ENCODE measurements at regions not wholly inside any gene's neighbourhood (a gene's known extent, or its start where the extent isn't known, plus 50 kb on each side); places are given as distances from the start of the nearest gene placed in this dataset.

DNA sequence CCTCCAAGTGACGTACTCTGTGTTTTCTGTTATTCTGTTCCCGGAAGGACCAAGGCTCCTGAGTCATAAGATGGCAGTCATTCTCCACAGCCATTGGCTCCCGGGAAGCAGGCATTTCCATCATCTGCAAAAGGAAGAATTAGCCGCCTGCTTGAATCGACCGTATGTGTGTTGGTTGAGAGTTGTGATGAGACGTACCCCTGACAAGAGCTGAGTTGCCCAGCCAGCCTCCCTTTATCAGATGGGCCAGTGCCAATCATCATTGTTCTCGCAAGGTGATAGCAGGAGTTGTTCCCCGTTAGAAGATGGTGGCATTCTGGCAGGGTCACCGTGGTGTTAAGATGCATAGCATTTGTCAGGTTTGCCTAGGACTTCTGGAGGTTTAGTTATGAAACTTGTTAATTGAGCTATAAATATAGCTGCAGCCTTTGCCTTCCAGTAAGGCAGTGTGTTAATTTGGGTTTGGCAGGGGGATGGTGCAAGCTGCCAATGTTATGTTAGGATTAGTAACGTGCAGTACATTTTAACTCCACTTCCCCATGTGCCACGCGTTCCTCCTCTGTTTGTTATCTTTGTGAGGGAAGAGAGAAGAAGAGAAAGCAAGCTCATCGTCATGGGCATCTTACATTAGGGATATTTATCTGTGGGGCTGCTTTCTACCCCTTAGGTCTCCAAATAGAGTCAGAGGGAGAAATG, 652.7 kb upstream of the FANCL start:
- peaks cover 4% of the 10 kb centered on the region for H3K27me3 Mint-ChIP-seq (ENCODE audit: low read depth)
- TF ChIP-seq, protein P1, sequence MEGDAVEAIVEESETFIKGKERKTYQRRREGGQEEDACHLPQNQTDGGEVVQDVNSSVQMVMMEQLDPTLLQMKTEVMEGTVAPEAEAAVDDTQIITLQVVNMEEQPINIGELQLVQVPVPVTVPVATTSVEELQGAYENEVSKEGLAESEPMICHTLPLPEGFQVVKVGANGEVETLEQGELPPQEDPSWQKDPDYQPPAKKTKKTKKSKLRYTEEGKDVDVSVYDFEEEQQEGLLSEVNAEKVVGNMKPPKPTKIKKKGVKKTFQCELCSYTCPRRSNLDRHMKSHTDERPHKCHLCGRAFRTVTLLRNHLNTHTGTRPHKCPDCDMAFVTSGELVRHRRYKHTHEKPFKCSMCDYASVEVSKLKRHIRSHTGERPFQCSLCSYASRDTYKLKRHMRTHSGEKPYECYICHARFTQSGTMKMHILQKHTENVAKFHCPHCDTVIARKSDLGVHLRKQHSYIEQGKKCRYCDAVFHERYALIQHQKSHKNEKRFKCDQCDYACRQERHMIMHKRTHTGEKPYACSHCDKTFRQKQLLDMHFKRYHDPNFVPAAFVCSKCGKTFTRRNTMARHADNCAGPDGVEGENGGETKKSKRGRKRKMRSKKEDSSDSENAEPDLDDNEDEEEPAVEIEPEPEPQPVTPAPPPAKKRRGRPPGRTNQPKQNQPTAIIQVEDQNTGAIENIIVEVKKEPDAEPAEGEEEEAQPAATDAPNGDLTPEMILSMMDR (IDR thresholded peaks at IDR 0.05; ENCODE audit: unreplicated experiment in 3 of 3), result no peak
- no peaks in the 10 kb centered on the region for H3K36me3 Mint-ChIP-seq (ENCODE audit: low read depth)
- no peak overlapping the region for H3K27ac Mint-ChIP-seq
- H3K9me3 Mint-ChIP-seq, result no peaks in the 10 kb centered on the region
- H3K4me3 Mint-ChIP-seq, result no peak overlapping the region
- H3K4me1 Mint-ChIP-seq, result peaks cover 27% of the 10 kb centered on the region

DNA sequence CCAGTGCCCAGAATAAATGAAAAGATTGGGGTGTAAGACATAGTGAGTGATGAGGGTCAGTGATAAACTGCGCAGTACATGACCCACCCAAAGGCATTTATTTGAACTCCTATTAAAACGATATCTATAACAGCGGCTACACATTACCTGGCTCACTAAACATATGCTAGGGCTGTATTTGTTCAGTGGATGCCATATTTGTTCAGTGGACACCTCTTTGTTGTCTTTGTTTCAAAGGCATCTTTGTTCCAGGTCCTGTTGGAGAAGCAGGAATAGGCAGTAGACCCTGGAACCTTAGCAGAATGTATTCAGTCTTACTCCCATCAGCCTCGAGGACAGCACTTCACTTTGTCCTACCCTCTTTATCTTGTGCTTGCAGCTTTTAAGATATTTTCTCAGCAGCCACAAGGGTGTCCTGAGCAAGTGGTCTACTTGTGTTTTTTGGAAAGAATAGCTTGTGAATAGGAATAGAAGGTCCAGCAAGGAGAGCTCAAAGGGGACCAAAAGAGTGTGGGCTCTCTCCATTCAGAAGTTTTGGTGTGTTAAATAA, 650.8 kb upstream of the FANCL start:
- no peaks in the 10 kb centered on the region for H3K36me3 Mint-ChIP-seq (ENCODE audit: low read depth)
- H3K27me3 Mint-ChIP-seq (ENCODE audit: low read depth), result peaks cover 4% of the 10 kb centered on the region
- TF ChIP-seq, protein P1 (IDR thresholded peaks at IDR 0.05; ENCODE audit: unreplicated experiment in 3 of 3), result no peak
- H3K27ac Mint-ChIP-seq, result no peak overlapping the region
- no peak overlapping the region for H3K4me3 Mint-ChIP-seq
- H3K4me1 Mint-ChIP-seq, result peaks cover 13% of the 10 kb centered on the region
- H3K9me3 Mint-ChIP-seq, result no peaks in the 10 kb centered on the region

DNA sequence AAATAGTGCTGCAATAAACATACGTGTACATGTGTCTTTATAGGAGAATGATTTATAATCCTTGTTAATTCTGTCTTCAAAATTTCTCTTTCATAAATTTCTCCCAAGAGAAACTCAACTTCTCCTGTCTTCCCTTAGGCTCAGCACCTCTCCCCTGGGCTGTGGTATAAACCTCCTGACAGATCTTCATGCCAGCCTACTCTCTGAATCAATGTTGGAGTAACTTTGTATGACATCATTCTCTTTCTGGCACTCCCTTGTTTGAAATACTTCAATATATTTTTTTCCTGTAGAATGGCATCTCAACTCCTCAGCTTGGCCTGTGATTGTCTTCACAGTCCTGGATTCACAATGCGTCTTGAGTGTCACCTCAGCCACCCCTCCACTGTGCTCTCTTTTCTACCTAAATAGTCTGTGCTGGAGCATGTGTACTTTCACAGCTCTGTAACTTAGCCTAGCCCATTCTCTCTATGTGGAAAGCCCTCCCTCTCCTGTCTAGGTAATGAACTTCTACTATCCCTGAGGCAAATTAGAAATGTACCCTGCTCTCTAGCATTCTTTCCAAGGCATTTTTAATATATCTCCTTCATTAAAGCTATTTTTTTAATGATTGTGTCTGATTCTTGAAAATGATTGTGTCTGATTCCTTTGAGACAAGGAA, 649.9 kb upstream of the FANCL start:
- Mint-ChIP-seq H3K4me3 (no peak overlapping the region), H3K4me1 (peaks cover 4% of the 10 kb centered on the region), H3K27me3 (ENCODE audit: low read depth) (peaks cover 4% of the 10 kb centered on the region), H3K36me3 (ENCODE audit: low read depth) (no peaks in the 10 kb centered on the region), H3K9me3 (no peaks in the 10 kb centered on the region), H3K27ac (no peak overlapping the region)
- TF ChIP-seq, protein P1 (IDR thresholded peaks at IDR 0.05; ENCODE audit: unreplicated experiment in 3 of 3), result no peak

DNA sequence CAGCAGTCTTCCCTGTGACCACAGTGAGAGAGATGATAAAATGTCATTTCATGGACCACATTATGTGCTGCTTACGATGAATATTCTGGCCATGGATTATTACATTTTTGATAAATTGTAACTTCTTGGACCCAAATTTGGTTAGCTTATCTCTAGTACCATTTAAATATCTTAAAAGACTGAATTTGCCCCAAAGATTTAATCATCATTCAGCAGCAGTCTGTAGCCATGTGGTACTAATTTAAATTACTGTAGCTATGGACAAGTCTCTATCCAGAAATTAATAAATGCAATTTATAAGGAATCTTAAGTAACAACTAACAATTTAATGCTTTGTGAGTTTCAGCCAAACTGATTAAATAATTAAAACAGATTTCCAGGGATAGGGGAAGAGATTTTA, 644.9 kb upstream of the FANCL start:
- Mint-ChIP-seq H3K4me1 (no peaks in the 10 kb centered on the region), H3K4me3 (no peak overlapping the region)
- TF ChIP-seq, protein P1 (IDR thresholded peaks at IDR 0.05; ENCODE audit: unreplicated experiment in 3 of 3), result no peak

DNA sequence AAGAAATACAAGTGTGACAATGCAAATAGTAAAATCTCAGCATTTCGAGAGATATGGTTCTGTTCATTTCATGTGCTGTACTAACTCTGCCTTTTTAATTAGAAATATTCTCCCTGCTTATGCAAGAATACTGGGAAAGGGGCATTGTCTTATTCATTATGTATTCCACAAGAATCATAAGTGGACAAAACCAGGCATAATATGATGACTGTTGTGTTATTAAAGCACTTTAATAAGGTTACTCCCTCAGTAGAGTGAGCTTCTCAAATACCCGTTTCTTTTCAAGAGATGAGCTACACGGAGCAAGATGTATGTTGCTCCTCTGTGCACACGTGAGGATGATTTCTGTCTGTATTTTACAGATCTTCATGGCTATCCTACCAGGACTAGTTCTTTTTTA, 638.7 kb upstream of the FANCL start:
- TF ChIP-seq, protein P1 (IDR thresholded peaks at IDR 0.05; ENCODE audit: unreplicated experiment in 3 of 3), result no peak
- H3K4me1 Mint-ChIP-seq, result no peaks in the 10 kb centered on the region

More for the DNA sequence above, 644.9 kb upstream of the FANCL start:
- Mint-ChIP-seq H3K27ac (no peak overlapping the region), H3K36me3 (ENCODE audit: low read depth) (no peaks in the 10 kb centered on the region), H3K27me3 (ENCODE audit: low read depth) (no peaks in the 10 kb centered on the region), H3K9me3 (no peaks in the 10 kb centered on the region)

More for the DNA sequence above, 638.7 kb upstream of the FANCL start:
- no peak overlapping the region for H3K27ac Mint-ChIP-seq
- no peaks in the 10 kb centered on the region for H3K36me3 Mint-ChIP-seq (ENCODE audit: low read depth)
- no peaks in the 10 kb centered on the region for H3K9me3 Mint-ChIP-seq
- no peak overlapping the region for H3K4me3 Mint-ChIP-seq
- H3K27me3 Mint-ChIP-seq (ENCODE audit: low read depth), result peaks cover 4% of the 10 kb centered on the region

Data from nephron (organoid).